PFSK-1 (cell line): ENCODE measurements at regions not wholly inside any gene's neighbourhood (a gene's known extent, or its start where the extent isn't known, plus 50 kb on each side); places are given as distances from the start of the nearest gene placed in this dataset.

ENCODE experiments used
- FOXP2 ChIP-seq: optimal IDR thresholded peaks from 2 replicates; pipeline ENCODE3; 2011; ENCODE audit warnings: borderline replicate concordance, control low read depth, inconsistent platforms; ENCODE audit not compliant: insufficient read depth; ENCODE audit errors: extremely low read length, extremely low read depth
- POLR2AphosphoS5 ChIP-seq: IDR thresholded peaks from 2 replicates; pipeline ENCODE4 v1.6.1; 2012; ENCODE audit warnings: low read depth, mild to moderate bottlenecking, control low read depth, low read length, moderate library complexity
- REST ChIP-seq, 2 experiments: IDR thresholded peaks; 2 replicates each; pipeline versions ENCODE4 v1.6.1 to v1.8.0; 2011 to 2012; ENCODE audit warnings: low read depth in 2 of 2, low read length in 2 of 2, control low read depth in 1 of 2, inconsistent platforms in 1 of 2, mild to moderate bottlenecking in 1 of 2, moderate library complexity in 1 of 2; ENCODE audit not compliant: insufficient read depth in 1 of 2
- SIN3A ChIP-seq: IDR thresholded peaks from 2 replicates; pipeline ENCODE4 v1.6.1; 2012; ENCODE audit warnings: mild to moderate bottlenecking, low read length, moderate library complexity, borderline replicate concordance; ENCODE audit not compliant: insufficient read depth
- TAF1 ChIP-seq: IDR thresholded peaks from 2 replicates; pipeline ENCODE4 v1.6.1; 2012; ENCODE audit warnings: low read length, control low read depth, borderline replicate concordance; ENCODE audit not compliant: insufficient read depth

DNA sequence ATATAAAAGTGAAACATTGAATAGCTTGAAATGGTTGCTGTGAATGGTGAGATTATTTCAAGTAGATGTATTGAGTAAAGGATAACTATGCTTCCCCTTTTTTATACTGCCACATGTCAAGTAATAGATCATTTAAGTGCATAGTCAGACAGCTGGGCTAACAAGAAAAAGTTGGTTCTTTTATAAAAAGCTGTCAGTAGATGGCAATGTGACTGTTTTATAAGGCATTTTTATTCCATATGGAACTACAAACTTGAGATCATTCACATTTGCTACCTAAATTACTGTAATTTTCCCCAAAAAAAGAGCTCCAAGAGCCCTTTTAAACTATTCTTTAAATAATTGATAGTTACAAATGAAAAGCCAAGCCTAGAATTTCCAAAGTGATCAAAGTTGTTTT lies 831.0 kb downstream of the C4orf33 start:
- TF ChIP-seq REST (IDR thresholded peaks at IDR 0.05; ENCODE audit: insufficient read depth in 1 of 2, low read depth in 2 of 2, low read length in 2 of 2) (no peak), TAF1 (no peak), SIN3A (no peak), FOXP2 (no peak), POLR2AphosphoS5 (no peak)

DNA sequence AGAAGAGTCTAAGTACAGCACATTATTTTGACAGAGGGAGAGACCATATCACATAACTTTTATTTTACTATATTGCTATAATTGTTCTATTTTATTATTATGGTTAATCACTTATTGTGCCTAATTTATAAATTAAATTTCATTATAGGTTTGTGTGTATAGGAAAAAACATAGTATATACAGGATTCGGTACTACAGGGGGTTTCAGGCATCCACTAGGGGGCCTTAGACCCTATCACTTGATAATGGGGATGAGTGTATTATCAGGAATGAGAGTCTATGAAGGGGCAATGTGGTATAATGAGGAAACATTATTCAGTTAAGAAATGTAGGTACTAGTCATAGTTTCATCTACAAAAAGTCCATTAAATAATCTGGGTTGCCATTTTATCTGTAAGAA lies 833.1 kb downstream of the C4orf33 start:
- no peak for TF ChIP-seq SIN3A
- TF ChIP-seq TAF1, result no peak
- no peak for TF ChIP-seq POLR2AphosphoS5
- no peak for TF ChIP-seq FOXP2
- no peak for TF ChIP-seq REST (IDR thresholded peaks at IDR 0.05; ENCODE audit: insufficient read depth in 1 of 2, low read depth in 2 of 2, low read length in 2 of 2)

- TF ChIP-seq REST (IDR thresholded peaks at IDR 0.05; ENCODE audit: insufficient read depth in 1 of 2, low read depth in 2 of 2, low read length in 2 of 2) (no peak), TAF1 (no peak), FOXP2 (no peak), POLR2AphosphoS5 (no peak), SIN3A (no peak)
Measured at GRCh38 chr4:129929984-129930383, 834.0 kb downstream of the C4orf33 start.

DNA sequence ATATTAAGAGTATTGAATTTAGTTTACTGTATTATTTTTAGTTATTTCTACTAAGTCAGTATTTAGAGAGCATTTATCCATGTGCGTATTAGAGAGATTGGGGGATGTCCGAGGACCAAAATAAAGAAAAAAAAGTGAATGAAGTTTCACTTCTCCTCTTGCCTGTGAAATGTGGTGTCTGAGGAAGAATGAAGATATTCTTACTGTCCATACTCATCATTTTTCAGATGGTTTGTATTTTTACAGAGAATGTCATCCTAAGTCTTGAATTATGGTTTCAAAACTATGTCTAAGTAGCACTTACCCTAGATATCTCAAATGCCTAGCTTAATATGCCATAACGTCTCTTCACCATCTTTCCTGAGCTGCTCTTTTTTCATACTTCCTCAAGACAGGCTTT lies 854.3 kb downstream of the C4orf33 start:
- no peak for TF ChIP-seq SIN3A
- TF ChIP-seq FOXP2, result no peak
- TF ChIP-seq POLR2AphosphoS5, result no peak
- no peak for TF ChIP-seq TAF1
- no peak for TF ChIP-seq REST (IDR thresholded peaks at IDR 0.05; ENCODE audit: insufficient read depth in 1 of 2, low read depth in 2 of 2, low read length in 2 of 2)

DNA sequence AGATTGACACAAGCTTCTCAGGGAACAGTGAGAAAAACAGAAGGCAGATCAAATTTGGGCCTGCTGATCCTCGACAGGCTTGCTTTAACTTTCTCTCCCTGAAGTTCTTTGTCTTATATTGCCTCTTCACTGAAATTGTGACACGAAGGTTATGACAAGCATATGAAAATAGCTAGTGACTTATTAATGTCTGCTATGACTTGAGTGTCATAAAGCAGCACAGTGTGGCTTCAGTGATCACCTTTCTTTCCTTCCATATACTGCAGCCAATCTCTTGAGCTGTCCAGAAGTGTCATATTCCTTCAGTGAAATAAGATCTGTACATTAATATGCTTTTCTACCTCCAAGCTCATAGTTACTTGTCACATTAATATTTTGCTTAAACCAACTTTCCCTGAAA lies 870.2 kb downstream of the C4orf33 start:
- no peak for TF ChIP-seq TAF1
- no peak for TF ChIP-seq FOXP2
- TF ChIP-seq SIN3A, result no peak
- TF ChIP-seq POLR2AphosphoS5, result no peak
- no peak for TF ChIP-seq REST (IDR thresholded peaks at IDR 0.05; ENCODE audit: insufficient read depth in 1 of 2, low read depth in 2 of 2, low read length in 2 of 2)
